Neural progenitor cell (in vitro differentiated cells): ENCODE measurements at regions not wholly inside any gene's neighbourhood (a gene's known extent, or its start where the extent isn't known, plus 50 kb on each side); places are given as distances from the start of the nearest gene placed in this dataset.

Source experiments
- DNase-seq: peaks from one replicate; pipeline ENCODE4 v3.0.0-alpha.2; 2016; ENCODE audit warnings: low spot score
- H2AFZ ChIP-seq: fragments of 200-600 bp; sonication (generic); replicated peaks from 2 replicates; pipeline ENCODE4 v1.6.1; 2016; ENCODE audit warnings: antibody characterized with exemption
- H3F3A ChIP-seq: fragments of 200-600 bp; sonication (generic); 2 replicates; pipeline ENCODE4 v1.6.1; 2016; ENCODE audit warnings: antibody characterized with exemption, low read depth
- H3K27ac ChIP-seq: fragments of 200-600 bp; sonication (generic); 2 replicates; pipeline ENCODE4 v1.5.1; 2016; ENCODE audit warnings: mild to moderate bottlenecking
- H3K27me3 ChIP-seq: fragments of 200-600 bp; sonication (generic); 2 replicates; pipeline ENCODE4 v1.6.1; 2016; ENCODE audit warnings: mild to moderate bottlenecking, moderate library complexity
- H3K36me3 ChIP-seq: fragments of 200-600 bp; sonication (generic); 2 replicates; pipeline ENCODE4 v1.5.1; 2016
- H3K4me1 ChIP-seq: fragments of 200-600 bp; sonication (generic); 2 replicates; pipeline ENCODE4 v1.6.1; 2016; ENCODE audit warnings: mixed run types
- H3K4me2 ChIP-seq: fragments of 200-600 bp; sonication (generic); 2 replicates; pipeline ENCODE4 v1.6.1; 2016
- H3K4me3 ChIP-seq: fragments of 200-600 bp; sonication (generic); 2 replicates; pipeline ENCODE4 v1.5.1; 2016
- H3K79me2 ChIP-seq: fragments of 200-600 bp; sonication (generic); 2 replicates; pipeline ENCODE4 v1.6.1; 2016; ENCODE audit warnings: low read depth
- H3K9ac ChIP-seq: fragments of 200-600 bp; sonication (generic); 2 replicates; pipeline ENCODE4 v1.6.1; 2016
- H3K9me3 ChIP-seq: fragments of 200-600 bp; sonication (generic); 2 replicates; pipeline ENCODE4 v1.5.1; 2016; ENCODE audit warnings: low read depth
- H4K20me1 ChIP-seq: fragments of 200-600 bp; sonication (generic); 2 replicates; pipeline ENCODE4 v1.6.1; 2016; ENCODE audit warnings: low read depth
- H3K27ac Mint-ChIP-seq: 3 replicates; pipeline ENCODE4 v1.8.0; 2021; ENCODE audit warnings: mixed read lengths
- H3K27me3 Mint-ChIP-seq: 2 replicates; pipeline ENCODE4 v1.8.0; 2022; ENCODE audit warnings: low read depth, mild to moderate bottlenecking, inconsistent platforms, moderate library complexity, mixed read lengths; ENCODE audit not compliant: insufficient read depth
- H3K36me3 Mint-ChIP-seq: 3 replicates; pipeline ENCODE4 v1.8.0; 2021; ENCODE audit warnings: mixed read lengths
- H3K4me1 Mint-ChIP-seq: 3 replicates; pipeline ENCODE4 v1.8.0; 2021; ENCODE audit warnings: mixed read lengths
- H3K4me3 Mint-ChIP-seq: 3 replicates; pipeline ENCODE4 v1.8.0; 2021; ENCODE audit warnings: mild to moderate bottlenecking, moderate library complexity, mixed read lengths
- H3K9me3 Mint-ChIP-seq: 3 replicates; pipeline ENCODE4 v1.8.0; 2020; ENCODE audit warnings: mixed read lengths
- CTCF ChIP-seq: fragments of 200-600 bp; sonication (generic); IDR thresholded peaks from 2 replicates; pipeline ENCODE4 v1.5.1; 2017; ENCODE audit warnings: antibody characterized with exemption, mild to moderate bottlenecking
- EZH2 ChIP-seq: fragments of 200-600 bp; sonication (generic); IDR thresholded peaks from 2 replicates; pipeline ENCODE4 v1.6.1; 2017; ENCODE audit warnings: antibody characterized with exemption, mild to moderate bottlenecking, moderate library complexity
- EZH2phosphoT487 ChIP-seq: fragments of 200-600 bp; sonication (generic); IDR thresholded peaks from 2 replicates; pipeline ENCODE4 v1.6.1; 2017; ENCODE audit warnings: antibody characterized with exemption

DNA sequence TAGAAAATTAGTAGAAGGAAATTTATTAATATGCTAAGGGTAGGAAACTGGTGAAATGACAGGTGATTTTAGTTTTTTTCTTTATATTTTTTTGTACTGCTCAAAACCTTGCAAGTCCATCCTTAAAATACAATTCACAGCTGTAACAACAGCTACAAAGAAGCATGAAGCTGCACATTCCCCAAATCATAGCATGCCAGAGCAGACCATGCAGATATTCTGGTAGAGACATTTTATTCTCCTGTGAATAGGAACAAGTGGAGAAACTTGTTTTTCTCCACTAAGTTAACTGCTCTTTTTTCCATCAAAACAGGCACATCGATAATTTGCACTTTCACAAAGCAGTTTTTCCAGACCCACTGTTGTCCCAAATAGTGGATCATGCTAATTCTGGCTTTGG is 1125.7 kb downstream of the BRINP3 start:
- no peaks in the 10 kb centered on the region for H3K36me3 Mint-ChIP-seq
- TF ChIP-seq EZH2phosphoT487 (no peak), EZH2 (no peak), CTCF (no peak)

GRCh38 chr1:189356206-189356605 is 1121.5 kb downstream of the BRINP3 start:
- TF ChIP-seq EZH2 (no peak), EZH2phosphoT487 (no peak), CTCF (no peak)
- no peaks in the 10 kb centered on the region for H4K20me1 ChIP-seq
- no peaks in the 10 kb centered on the region for H3K36me3 ChIP-seq
- no peak overlapping the region for H3K4me2 ChIP-seq
- no peak for DNase-seq
- Mint-ChIP-seq H3K27me3 (no peaks in the 10 kb centered on the region), H3K4me3 (no peak overlapping the region), H3K9me3 (no peaks in the 10 kb centered on the region), H3K4me1 (no peaks in the 10 kb centered on the region), H3K36me3 (no peaks in the 10 kb centered on the region), H3K27ac (no peak overlapping the region)
- no peaks in the 10 kb centered on the region for H3K9me3 ChIP-seq
- no peaks in the 10 kb centered on the region for H3F3A ChIP-seq
- H3K27me3 ChIP-seq, result no peaks in the 10 kb centered on the region
- no peak overlapping the region for H3K9ac ChIP-seq
- H3K79me2 ChIP-seq, result no peaks in the 10 kb centered on the region
- no peak overlapping the region for H2AFZ ChIP-seq
- H3K4me3 ChIP-seq, result no peak overlapping the region
- no peak overlapping the region for H3K27ac ChIP-seq
- H3K4me1 ChIP-seq, result no peaks in the 10 kb centered on the region

More for the DNA sequence above, 1125.7 kb downstream of the BRINP3 start:
- H3K27me3 Mint-ChIP-seq, result no peaks in the 10 kb centered on the region
- Histone ChIP-seq H3F3A (no peaks in the 10 kb centered on the region), H3K27me3 (no peaks in the 10 kb centered on the region), H3K9me3 (no peaks in the 10 kb centered on the region), H3K4me2 (no peak overlapping the region), H3K9ac (no peak overlapping the region), H3K36me3 (no peaks in the 10 kb centered on the region), H2AFZ (peak overlapping the region; percentile 61), H3K4me1 (no peaks in the 10 kb centered on the region), H4K20me1 (no peaks in the 10 kb centered on the region), H3K79me2 (no peaks in the 10 kb centered on the region), H3K27ac (no peak overlapping the region), H3K4me3 (no peak overlapping the region)
- no peaks in the 10 kb centered on the region for H3K9me3 Mint-ChIP-seq
- no peak overlapping the region for H3K4me3 Mint-ChIP-seq
- no peak for DNase-seq
- H3K27ac Mint-ChIP-seq, result no peak overlapping the region
- H3K4me1 Mint-ChIP-seq, result peaks cover 2% of the 10 kb centered on the region

DNA sequence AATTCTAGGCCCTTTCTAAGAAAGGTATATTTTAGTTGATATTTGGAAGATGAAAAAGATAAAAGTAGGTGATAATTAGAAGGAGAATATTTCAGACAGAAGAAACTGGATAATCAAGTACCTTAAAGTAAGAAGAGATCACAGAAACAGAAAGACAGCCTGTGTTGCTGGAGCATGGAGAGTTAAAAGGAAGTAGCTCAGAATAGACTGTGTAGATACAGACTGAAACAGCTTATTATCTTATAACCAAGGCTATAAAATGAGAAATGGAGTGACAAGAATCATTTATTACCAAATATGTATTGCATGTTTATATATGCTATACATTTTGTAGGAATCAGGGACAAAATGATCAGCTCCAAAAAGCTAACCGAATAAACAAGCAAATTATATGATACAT is 1120.3 kb downstream of the BRINP3 start:
- H3F3A ChIP-seq, result no peaks in the 10 kb centered on the region
- Mint-ChIP-seq H3K27ac (no peak overlapping the region), H3K27me3 (no peaks in the 10 kb centered on the region), H3K9me3 (no peaks in the 10 kb centered on the region), H3K4me3 (no peak overlapping the region), H3K36me3 (no peaks in the 10 kb centered on the region), H3K4me1 (no peaks in the 10 kb centered on the region)
- H3K4me1 ChIP-seq, result no peaks in the 10 kb centered on the region
- DNase-seq, result no peak
- H4K20me1 ChIP-seq, result no peaks in the 10 kb centered on the region
- H3K9me3 ChIP-seq, result no peaks in the 10 kb centered on the region
- no peak overlapping the region for H3K27ac ChIP-seq
- H3K4me3 ChIP-seq, result no peak overlapping the region
- no peaks in the 10 kb centered on the region for H3K36me3 ChIP-seq
- no peak overlapping the region for H3K9ac ChIP-seq
- peak overlapping the region; percentile 23 for H2AFZ ChIP-seq
- H3K79me2 ChIP-seq, result no peaks in the 10 kb centered on the region
- no peak for TF ChIP-seq EZH2phosphoT487
- no peak for TF ChIP-seq CTCF
- TF ChIP-seq EZH2, result no peak
- no peaks in the 10 kb centered on the region for H3K27me3 ChIP-seq
- H3K4me2 ChIP-seq, result no peak overlapping the region

- Mint-ChIP-seq H3K27ac (no peak overlapping the region), H3K27me3 (peaks cover 2% of the 10 kb centered on the region), H3K36me3 (no peaks in the 10 kb centered on the region), H3K4me1 (no peaks in the 10 kb centered on the region), H3K9me3 (no peaks in the 10 kb centered on the region), H3K4me3 (no peak overlapping the region)
- TF ChIP-seq CTCF (no peak), EZH2 (no peak), EZH2phosphoT487 (no peak)
- Histone ChIP-seq H3K4me1 (no peaks in the 10 kb centered on the region), H3K4me2 (no peak overlapping the region), H3K27me3 (no peaks in the 10 kb centered on the region), H3K4me3 (no peak overlapping the region), H2AFZ (no peak overlapping the region), H3K9me3 (no peaks in the 10 kb centered on the region), H3K27ac (no peak overlapping the region), H3F3A (no peaks in the 10 kb centered on the region), H3K36me3 (no peaks in the 10 kb centered on the region), H4K20me1 (no peaks in the 10 kb centered on the region), H3K79me2 (no peaks in the 10 kb centered on the region), H3K9ac (no peak overlapping the region)
- no peak for DNase-seq
These were observed 1108.1 kb downstream of the BRINP3 start for GRCh38 chr1:189369612-189370011.
